ENCODE measurements at regions not wholly inside any gene's neighbourhood (a gene's known extent, or its start where the extent isn't known, plus 50 kb on each side); places are given as distances from the start of the nearest gene placed in this dataset.

DNA sequence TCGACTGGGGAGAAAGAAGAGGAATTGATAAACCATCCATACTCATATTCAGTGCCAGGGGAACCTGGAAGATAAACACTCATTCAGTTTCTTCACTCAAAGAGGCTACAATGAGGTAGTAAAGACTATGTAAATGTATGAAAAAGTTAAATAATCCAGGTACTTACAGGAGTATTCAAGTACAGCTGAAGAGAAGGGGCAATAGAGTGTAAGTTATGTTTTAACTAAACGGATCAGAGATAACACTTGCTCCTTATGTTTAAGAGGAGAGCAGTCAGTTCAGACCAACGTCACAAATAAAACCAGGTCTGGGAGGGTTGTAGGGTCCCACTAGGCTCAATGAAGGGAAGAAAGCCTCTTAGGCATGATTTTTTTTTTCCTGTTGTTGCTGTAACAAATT, 358.3 kb upstream of the SMIM21 start:
- no peak for DNase-seq

GRCh38 chr18:75785206-75785605, 357.7 kb upstream of the SMIM21 start:
- no peak for DNase-seq

GRCh38 chr18:75784390-75784789, 356.9 kb upstream of the SMIM21 start:
- DNase-seq: peak; percentile 17

- no peak for DNase-seq
Observed at GRCh38 chr18:75783566-75784281, 356.2 kb upstream of the SMIM21 start.

DNA sequence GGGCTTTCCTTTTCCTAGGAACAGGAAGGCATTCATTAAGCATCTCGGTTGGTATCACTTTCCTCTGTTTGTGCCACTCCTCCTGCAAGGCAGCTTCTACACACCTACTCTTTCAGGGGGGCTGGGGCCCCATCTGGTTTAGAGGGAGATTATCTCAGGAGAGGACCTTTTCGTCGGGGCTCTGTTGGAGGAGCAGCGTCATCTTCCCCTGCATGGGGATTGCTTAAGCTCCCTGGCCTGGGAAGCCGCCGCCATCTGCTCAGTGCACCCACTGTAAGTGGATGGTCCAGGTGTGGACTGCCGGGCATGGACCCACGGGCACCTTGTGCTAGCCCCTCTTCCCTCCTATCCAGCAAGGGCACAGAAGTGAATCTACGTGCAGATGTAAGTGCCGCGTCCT, 355.3 kb upstream of the SMIM21 start:
- DNase-seq: no peak

DNA sequence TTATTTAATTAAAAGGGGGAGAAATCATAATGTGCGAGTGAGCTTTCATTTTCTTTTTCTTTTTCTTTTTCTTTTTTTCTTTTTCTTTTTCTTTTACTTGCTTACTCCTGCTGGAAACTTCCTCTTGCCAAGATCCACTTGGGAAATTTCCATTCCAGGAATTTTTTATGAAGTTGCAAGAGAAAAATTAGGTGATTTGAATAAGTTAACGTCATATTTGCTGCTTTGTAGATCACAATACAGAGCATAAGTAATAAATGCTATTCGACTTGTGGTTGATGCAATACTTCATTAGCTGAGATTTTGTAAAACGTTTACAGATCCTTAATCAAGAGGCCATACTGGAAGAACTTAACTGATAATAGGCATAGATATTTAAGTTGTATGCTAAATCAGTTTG, 354.7 kb upstream of the SMIM21 start:
- DNase-seq: no peak

GRCh38 chr18:75779910-75780309, 352.4 kb upstream of the SMIM21 start:
- no peak for DNase-seq

- no peak for DNase-seq
Observed at GRCh38 chr18:75779450-75779849, 351.9 kb upstream of the SMIM21 start.

DNA sequence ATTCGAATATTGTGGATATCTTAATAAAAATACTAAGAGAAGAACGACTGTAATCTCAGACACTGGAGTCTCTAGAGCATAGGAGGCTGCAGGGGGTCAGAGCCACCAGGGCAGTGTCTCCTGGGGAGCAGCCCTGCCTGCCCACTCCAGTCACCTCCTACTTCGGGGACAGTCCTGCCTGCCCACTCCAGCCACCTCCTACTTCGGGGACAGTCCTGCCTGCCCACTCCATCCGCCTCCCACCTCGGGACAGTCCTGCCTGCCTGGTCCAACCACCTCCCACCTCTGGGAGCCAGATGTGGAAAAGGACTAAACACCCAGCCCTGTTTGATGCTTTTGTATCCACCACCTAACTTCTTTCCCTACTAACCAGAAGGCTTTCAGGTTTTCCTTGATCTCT, 350.1 kb upstream of the SMIM21 start:
- DNase-seq: no peak

DNA sequence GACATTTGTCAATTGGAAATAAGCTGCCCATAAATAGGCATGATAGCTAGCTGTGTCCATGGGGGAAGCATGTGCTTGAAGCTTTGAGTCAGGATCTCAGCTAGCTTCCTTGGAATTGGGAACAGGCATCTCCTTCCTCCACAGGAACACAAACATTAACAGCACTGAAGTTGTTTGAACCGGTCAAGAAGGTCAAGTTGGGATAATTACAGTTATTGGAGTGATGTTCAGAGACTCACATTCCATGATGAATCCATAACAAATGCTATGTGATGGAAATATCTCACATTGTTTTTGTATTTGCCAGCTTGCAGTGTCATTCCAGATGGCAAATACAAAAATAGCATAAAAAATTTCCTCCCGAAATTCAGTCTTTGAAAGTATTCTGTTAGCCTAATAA, 347.6 kb upstream of the SMIM21 start:
- no peak for DNase-seq

- no peak for DNase-seq
Observed at GRCh38 chr18:75773618-75774017, 346.1 kb upstream of the SMIM21 start.

DNA sequence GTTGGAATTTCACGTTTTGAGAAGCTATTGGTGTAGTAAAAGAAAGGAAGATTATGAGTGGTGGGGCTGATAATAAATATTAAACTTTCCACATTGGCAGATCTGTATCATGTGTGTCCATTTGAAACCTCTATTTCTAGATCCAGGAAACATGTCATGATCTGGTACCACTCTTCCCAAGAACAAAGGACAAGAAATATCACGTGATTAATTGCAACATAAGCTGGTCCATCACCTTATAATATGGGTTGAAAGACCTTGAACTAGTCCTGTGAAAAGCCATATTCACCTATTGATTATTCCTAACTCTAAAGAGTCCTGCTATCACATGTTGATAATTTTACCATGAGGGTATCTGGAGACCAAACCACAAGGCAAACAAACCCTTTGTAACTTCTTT, 335.3 kb upstream of the SMIM21 start:
- DNase-seq: no peak

GRCh38 chr18:75760208-75760607, 332.7 kb upstream of the SMIM21 start:
- DNase-seq: no peak

DNA sequence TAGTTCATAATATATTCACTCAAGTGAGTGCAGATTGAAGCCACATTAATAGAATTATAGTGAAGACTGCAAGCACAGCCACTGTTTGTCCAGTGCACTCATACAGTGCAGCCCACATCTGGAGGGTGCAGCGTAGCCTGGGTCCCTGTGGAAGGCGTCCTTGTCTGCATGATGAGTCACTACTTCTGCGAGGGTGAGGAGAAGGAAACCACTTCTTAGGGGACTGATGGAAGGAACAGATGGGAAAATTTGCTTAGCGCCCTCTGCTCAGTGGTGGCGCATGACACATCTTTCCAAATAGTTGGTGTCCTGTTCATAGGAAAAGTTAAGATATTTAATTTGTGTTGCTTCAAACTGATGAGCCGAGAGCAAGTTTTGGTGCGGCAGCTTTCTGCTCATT, 330.4 kb upstream of the SMIM21 start:
- DNase-seq: peak; percentile 1

GRCh38 chr18:75754433-75754832, 326.9 kb upstream of the SMIM21 start:
- no peak for DNase-seq

DNA sequence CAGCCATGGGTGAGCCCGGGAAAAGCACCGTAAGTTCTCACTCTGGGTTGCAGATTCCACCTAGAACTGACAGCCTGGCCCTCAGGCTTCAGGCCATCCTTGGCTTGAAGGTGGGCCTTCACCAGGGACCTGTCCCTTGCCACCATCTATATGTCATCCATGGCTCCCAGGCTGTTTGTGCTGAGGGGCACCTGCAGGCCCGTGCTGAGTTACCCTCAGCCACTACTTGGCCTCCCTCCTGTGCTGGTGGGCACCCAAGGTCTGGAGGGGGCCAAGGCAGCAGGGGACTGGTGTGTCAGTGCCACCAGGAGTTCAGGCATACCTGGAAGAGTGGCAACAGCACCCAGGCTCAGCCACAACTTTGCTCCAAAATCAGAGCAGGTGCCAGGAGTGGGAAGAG, 326.2 kb upstream of the SMIM21 start:
- no peak for DNase-seq

GRCh38 chr18:75752740-75753263, 325.3 kb upstream of the SMIM21 start:
- DNase-seq: no peak

DNA sequence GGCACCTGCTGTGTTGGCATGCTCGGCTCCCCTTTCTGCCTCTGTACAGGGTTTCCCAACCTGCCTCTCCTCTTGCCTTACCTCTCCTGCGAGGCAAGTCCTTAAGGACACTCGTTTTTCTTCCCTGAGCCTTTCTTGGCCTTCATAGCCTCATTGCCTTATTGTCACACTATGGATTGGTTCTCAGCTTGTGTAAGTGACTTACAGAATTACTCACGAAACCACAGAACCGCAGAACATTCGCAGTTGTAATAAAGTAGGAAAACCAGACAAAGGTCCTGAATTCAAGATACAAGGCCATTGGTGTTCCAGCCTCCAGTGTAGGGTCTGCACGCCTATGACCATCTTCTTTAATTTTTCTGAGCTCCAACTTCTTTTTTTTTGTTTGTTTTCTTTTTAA, 317.6 kb upstream of the SMIM21 start:
- no peak for DNase-seq

DNA sequence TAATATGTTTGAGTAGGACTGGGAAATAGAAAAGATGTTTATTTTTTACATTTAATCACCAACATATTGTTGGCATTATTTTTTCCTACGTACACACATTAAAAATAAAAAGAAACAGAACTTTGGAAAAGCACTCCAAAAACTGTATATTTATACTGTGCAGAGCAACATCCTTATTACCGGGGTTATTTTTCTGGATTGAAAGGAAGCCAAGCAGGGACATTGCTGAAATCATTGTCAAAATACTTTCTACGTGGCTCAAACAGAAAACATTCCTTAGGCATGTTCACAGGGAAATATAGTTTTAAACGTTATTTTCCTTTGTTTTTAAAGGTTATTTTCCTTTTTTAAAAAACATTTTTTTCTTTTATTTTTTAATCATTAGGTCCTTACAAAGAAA, 315.0 kb upstream of the SMIM21 start:
- DNase-seq: no peak

DNA sequence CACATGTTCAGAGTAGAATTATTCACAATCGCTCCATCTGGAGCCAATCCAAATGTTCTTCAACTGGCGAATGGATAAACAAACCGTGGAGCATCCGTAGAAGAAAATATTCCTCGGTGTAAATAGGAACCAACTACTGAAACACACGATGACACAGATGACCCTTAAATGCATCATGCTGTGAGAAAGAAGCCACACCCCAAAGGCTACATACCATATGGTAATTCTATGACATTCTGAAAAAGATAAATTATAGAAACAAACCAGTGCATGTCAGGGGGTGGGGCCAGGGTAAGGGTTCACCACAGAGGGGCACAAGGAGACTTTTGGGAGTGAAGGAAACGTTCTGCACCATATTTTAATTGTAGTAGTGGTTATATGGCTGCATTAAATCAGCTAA, 312.2 kb upstream of the SMIM21 start:
- DNase-seq: no peak

DNA sequence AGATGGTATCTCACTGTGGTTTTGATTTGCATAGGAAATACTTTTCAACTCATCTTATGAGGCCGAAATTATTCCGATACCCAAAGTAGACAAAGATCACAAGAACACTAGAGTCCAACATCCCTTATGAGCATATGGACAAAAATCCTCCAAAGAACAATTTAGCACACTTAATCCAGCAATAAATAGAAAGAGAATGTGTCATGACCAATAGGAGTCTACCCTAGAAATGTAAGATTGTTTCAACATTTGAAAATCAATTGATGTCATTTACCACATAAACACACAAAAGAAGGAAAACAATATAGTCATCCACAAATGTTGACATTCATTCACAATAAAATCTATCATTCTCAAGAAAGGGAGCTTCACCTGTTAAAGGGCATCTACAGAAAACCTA, 307.8 kb upstream of the SMIM21 start:
- no peak for DNase-seq

DNA sequence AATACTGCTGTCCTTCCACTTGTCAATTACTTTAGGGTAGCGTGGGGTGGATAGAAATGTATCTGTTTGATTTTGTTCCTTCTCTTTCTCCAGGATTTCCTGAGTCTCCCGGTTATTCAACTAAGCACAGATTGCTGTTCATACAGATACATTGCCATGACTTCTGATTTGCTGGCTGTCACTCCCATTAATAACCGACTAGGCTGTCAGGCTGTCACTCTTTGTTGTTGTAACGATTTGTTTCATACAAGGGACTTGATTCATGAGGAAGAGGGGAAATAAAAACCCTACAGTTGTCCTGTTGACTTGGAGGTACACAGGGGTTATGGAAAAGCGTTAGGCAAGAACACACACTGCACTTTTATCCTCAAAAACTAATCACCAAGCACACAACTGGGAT, 302.7 kb upstream of the SMIM21 start:
- no peak for DNase-seq

GRCh38 chr18:75728621-75729020, 301.1 kb upstream of the SMIM21 start:
- no peak for DNase-seq

GRCh38 chr18:75727456-75727855, 300.0 kb upstream of the SMIM21 start:
- DNase-seq: peak; percentile 28
